ENCODE measurements at regions not wholly inside any gene's neighbourhood (a gene's known extent, or its start where the extent isn't known, plus 50 kb on each side); places are given as distances from the start of the nearest gene placed in this dataset.

DNA sequence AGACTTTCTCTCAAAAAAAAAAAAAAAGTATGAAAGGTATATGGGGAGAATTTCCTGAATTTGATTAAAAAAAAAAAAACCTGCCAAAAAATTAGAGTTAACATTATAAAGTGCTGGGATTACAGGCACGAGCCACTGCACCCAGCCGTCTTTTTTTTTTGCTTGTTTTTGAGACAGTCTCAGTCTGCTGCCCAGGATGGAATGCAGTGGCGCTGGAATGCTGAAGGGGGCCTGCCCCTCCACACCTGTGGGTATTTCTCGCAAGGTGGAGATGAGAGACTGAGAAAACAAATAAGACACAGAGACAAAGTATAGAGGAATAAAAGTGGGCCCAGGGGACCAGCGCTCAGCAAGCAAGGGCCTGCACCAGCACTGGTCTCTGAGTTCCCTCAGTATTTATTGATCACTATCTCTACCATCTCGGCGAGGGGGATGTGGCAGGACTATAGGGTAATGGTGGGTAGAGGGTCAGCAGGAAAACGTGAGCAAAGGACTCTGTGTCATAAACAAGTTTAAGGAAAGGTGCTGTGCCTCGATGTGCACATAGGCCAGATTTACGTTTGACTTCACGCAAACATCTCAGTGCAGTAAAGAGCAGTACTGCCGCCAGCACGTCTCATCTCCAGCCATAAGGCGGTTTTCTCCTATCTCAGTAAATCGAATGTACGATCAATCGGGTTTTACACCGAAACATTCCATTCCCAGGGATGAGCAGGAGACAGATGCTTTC lies 117.2 kb downstream of the GOSR1 start:
- Histone ChIP-seq H3K36me3 (ENCODE audit: low read depth, missing control alignments) (no peaks in the 10 kb centered on the region), H3K27ac (no peak overlapping the region), H3K4me3 (no peak overlapping the region), H3K9me3 (no peaks in the 10 kb centered on the region), H3K4me1 (no peaks in the 10 kb centered on the region), H3K27me3 (no peaks in the 10 kb centered on the region)
- WGBS, 2 donors, result 75 to 84% methylated on average over 18 of the region's 18 CpGs
- TF ChIP-seq CTCF (IDR thresholded peaks at IDR 0.05) (no peak), POLR2A (IDR thresholded peaks at IDR 0.05) (no peak)
- no peak for DNase-seq
- intact Hi-C loops (cut with DNase I; ENCODE audit: low total_unique reads), result no loop called here

- no peak for DNase-seq
- Histone ChIP-seq H3K27ac (no peak overlapping the region), H3K4me1 (no peaks in the 10 kb centered on the region), H3K36me3 (ENCODE audit: low read depth, missing control alignments) (no peaks in the 10 kb centered on the region), H3K4me3 (no peak overlapping the region), H3K27me3 (no peaks in the 10 kb centered on the region), H3K9me3 (no peaks in the 10 kb centered on the region)
- 78 to 79% methylated on average over 3 of the region's 3 CpGs for WGBS, 2 donors
- intact Hi-C loops (cut with DNase I; ENCODE audit: low total_unique reads), result no loop called here
- no peak for TF ChIP-seq CTCF (IDR thresholded peaks at IDR 0.05)
- no peak for TF ChIP-seq POLR2A (IDR thresholded peaks at IDR 0.05)
Measured at GRCh38 chr17:30590081-30590733, 113.0 kb downstream of the GOSR1 start.

- 100% methylated on average over 1 of the region's 1 CpG for WGBS, 2 donors
Measured at GRCh38 chr17:30589431-30589830, 112.2 kb downstream of the GOSR1 start.

DNA sequence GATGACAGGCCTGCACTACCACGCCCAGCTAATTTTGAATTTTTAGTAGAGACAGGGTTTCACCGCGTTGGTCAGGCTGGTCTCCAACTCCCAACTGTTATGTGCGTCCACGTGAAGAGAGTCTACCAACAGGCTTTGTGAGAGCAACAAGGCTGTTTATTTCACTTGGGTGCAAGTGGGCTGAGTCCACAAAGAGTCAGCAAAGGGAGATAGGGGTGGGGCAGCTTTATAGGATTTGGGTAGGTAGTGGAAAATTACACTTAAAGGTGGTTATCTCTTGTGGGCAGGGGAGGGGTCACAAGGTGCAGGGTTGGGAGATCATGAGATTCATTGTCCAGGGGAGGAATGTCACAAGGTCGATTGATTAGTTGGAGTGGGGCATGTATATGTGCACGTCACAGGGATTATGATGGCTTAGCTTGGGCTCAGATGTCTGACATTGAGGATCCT lies 111.6 kb downstream of the GOSR1 start:
- H3K9me3 ChIP-seq, result no peaks in the 10 kb centered on the region
- H3K27me3 ChIP-seq, result no peaks in the 10 kb centered on the region
- no peak overlapping the region for H3K4me3 ChIP-seq
- no peak overlapping the region for H3K27ac ChIP-seq
- H3K36me3 ChIP-seq (ENCODE audit: low read depth, missing control alignments), result no peaks in the 10 kb centered on the region
- intact Hi-C loops (cut with DNase I; ENCODE audit: low total_unique reads), result no loop called here
- no peak for DNase-seq
- no peak for TF ChIP-seq CTCF (IDR thresholded peaks at IDR 0.05)
- TF ChIP-seq POLR2A (IDR thresholded peaks at IDR 0.05), result no peak
- H3K4me1 ChIP-seq, result no peaks in the 10 kb centered on the region
- 74 to 82% methylated on average over 7 of the region's 7 CpGs for WGBS, 2 donors

More at GRCh38 chr17:30589431-30589830, 112.2 kb downstream of the GOSR1 start:
- no peaks in the 10 kb centered on the region for H3K4me1 ChIP-seq
- no peak for TF ChIP-seq CTCF (IDR thresholded peaks at IDR 0.05)
- no peak for TF ChIP-seq POLR2A (IDR thresholded peaks at IDR 0.05)
- H3K27ac ChIP-seq, result no peak overlapping the region
- no peak overlapping the region for H3K4me3 ChIP-seq
- DNase-seq, result no peak
- no peaks in the 10 kb centered on the region for H3K27me3 ChIP-seq
- H3K9me3 ChIP-seq, result no peaks in the 10 kb centered on the region
- H3K36me3 ChIP-seq (ENCODE audit: low read depth, missing control alignments), result no peaks in the 10 kb centered on the region
- intact Hi-C loops (cut with DNase I; ENCODE audit: low total_unique reads), result no loop called here

Data from testis (tissue), 2 donors.